C4-2B (cell line): ENCODE measurements at regions not wholly inside any gene's neighbourhood (a gene's known extent, or its start where the extent isn't known, plus 50 kb on each side); places are given as distances from the start of the nearest gene placed in this dataset.

Experiments used
- ZFX ChIP-seq: fragments of 450-650 bp; IDR thresholded peaks from 2 replicates; pipeline ENCODE4 v1.6.1; 2017
- TF ChIP-seq, protein P1 (sequence below): fragments of 450-650 bp; conservative IDR thresholded peaks from 2 replicates; pipeline ENCODE4 v1.5.1; 2017; ENCODE audit warnings: mild to moderate bottlenecking

DNA sequence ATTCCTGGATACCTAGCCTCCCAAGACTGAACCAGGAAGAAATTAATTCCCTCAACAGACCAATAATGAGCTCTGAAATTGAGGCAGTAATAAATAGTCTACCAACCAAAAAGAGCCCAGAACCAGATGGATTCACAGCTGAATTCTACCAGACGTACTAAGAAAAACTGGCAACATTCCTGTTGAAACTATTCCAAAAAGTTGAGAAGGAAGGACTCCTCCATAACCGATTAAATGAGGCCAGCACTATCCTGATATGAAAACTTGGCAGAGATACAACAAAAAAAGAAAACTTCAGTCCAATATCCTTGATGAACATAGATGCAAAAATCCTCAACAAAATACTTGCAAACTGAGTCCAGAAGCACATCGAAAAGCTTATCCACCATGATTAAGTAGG, 392.5 kb upstream of the GRAMD2B start:
- TF ChIP-seq, protein P1, sequence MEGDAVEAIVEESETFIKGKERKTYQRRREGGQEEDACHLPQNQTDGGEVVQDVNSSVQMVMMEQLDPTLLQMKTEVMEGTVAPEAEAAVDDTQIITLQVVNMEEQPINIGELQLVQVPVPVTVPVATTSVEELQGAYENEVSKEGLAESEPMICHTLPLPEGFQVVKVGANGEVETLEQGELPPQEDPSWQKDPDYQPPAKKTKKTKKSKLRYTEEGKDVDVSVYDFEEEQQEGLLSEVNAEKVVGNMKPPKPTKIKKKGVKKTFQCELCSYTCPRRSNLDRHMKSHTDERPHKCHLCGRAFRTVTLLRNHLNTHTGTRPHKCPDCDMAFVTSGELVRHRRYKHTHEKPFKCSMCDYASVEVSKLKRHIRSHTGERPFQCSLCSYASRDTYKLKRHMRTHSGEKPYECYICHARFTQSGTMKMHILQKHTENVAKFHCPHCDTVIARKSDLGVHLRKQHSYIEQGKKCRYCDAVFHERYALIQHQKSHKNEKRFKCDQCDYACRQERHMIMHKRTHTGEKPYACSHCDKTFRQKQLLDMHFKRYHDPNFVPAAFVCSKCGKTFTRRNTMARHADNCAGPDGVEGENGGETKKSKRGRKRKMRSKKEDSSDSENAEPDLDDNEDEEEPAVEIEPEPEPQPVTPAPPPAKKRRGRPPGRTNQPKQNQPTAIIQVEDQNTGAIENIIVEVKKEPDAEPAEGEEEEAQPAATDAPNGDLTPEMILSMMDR, result no peak
- no peak for TF ChIP-seq ZFX
